ENCODE measurements at regions not wholly inside any gene's neighbourhood (a gene's known extent, or its start where the extent isn't known, plus 50 kb on each side); places are given as distances from the start of the nearest gene placed in this dataset.

DNA sequence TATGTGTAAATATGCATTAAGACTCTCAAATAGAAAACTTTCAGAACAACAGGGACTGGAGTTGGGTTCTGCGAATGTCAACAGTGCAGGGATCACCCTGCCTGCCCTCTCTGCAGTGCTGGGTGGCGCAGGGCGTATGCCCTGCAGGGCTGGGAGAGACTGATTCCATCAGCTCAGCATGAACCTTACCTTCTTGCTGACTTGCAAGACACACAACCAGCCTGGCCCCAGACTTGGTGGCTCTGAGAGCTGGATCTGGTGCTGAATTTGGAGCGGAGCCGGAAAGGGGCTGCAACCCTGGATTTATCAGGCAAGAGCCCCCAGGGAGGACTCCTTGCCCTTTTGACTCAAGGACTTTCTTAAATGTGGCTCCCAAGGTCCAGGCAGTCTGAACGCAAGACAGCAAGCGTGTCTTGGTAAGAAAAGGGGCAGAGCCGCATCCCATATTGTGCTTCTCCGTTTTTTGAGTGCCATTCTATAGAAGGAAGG is 376.0 kb upstream of the IRX2 start:
- DNase-seq, result no peak

DNA sequence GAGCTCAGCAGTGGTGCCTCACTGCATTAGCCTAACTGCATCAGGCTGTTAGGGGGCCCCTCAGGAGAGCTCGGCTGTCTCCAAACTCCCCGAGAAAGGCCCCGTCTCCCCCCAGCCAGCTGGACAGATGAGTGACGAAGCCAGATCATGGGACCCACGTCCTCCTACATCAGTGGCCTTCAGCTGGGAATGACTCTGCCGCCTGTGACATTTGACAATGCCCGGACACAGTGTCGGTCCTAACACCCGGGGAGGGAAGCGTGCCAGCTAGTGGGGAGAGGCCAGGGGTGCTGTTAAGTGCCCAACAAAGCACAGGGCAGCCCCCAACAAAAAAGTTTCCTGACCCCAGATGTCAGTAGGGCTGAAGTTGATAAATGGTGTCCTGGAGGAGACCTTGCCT is 375.2 kb upstream of the IRX2 start:
- DNase-seq, result no peak

DNA sequence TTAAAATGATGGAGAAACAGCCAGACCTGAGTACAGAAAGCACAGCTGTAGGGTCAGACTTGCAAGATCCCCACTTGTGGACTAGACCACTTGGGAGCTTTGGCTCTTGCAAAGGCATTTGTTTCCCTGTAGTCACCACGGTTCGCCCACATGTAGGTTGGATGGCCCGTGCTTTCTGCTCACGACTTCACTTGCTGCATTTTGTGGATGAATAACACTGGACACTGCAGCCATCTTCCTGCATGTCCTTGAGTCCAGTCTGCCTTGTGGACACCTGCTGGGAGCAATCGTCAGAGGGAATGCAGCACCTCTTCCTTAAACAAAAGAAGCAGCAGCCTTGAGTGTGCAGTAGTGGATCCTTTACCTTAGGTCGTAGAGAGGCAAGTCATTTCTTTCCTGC is 372.9 kb upstream of the IRX2 start:
- DNase-seq, result no peak

DNA sequence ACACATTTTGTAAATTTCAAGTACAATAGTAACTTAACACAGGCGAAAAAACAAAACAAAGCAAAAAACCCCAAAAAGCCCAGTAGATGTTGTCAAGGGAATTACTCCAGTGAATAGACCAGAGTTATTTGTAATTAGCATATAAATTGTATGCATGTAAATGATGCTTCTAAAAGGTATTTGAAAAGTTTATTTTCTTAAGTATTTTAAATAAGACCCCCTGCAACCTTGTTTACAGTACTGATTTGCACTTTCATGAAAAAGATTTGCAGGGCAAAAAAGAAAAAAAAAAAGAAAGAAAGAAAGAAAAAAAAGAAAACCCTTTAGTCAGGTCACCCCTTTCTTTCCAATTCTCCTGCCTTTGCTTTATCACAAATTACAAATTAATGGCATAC is 372.3 kb upstream of the IRX2 start:
- no peak for DNase-seq

DNA sequence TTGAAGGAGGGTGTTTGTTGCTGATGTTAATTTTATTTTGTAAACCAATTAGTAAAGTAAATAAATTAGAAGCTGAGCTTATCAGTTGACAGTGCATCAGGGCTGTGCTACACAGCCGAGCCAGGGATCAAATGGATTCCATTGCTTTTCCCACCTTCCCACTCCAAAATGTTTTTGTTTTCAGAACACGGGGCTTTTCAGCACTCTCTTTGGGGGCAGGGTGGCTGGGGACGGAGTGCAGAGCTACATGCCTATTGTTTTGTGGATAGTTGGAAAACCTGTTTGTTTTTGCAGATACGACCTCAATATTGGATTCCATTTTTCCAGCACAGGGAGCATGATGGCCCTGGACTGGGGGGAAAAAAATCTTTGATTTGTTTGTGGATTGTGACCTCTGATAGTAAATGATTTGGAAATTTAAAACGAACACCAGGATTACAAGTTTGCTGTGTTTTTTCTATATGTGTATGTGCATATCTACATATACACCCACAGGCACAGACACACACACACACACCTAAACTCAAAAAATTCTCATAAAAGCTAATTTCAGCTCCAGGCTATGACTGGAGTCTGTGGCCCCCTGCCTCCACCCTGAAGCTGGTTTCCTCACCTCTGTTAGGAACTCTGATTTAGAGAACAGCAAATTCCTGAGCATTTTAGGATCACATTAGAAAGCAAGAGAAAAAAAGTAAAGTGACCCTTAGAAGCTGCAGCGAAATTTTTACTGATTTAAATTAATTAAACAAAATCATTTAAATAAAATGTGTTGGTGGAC is 371.7 kb upstream of the IRX2 start:
- DNase-seq, result no peak

DNA sequence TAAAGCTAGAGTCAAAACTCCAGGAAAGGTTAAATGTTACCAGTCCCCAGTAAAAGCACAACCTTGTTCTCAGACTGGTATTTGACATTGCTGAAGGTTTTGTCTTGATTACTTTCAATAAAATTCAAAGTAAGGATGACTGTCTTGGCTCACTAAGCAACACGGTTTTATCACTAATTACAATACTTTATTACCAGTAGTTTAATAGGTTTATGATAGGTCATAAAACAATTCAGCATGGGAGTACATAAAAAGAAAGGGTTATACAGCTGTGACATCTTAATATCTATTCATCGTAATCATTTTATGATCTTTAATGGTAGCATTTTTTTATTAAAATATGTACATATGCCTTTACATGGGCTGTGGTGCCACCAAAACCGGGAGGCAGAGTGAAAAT is 370.7 kb upstream of the IRX2 start:
- no peak for DNase-seq

DNA sequence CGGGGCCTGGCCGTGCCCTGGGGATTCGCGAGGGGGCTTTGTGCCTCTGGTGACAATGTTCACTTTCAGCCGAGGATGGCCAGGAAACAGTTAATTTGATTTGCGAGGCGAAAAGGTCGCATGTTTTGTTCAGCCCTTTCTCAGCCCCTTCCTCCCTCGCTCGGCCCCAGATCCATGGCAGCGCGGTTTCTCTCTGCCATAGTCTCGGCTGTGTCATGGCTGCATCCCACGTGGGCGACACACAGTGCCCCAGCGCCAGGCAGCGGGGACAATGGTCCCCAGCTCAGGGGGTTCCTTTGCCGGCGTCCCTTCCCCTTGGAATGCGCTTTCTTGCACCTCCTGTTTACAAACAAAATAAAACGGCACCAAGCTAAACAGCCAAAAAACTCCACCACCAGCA is 370.3 kb upstream of the IRX2 start:
- no peak for DNase-seq

DNA sequence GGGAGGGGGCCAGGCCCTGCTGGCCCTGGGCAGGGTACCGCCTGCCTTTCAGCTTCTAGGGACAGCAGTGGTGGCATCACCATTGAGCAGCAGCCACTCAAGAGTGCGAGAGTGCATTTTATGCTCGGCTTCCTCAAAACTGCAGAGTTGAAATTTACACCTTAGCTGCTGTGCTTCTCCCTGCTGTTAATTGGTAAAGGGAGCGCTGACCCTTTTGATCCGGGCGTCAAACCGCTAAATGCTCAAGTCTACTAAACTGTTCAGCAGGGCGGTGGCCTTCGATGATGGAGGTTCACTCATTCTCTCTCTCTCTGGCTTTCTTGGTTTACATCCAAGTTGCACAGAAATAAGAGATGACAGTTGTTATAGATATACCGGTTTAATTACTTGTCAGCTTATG is 368.6 kb upstream of the IRX2 start:
- no peak for DNase-seq

DNA sequence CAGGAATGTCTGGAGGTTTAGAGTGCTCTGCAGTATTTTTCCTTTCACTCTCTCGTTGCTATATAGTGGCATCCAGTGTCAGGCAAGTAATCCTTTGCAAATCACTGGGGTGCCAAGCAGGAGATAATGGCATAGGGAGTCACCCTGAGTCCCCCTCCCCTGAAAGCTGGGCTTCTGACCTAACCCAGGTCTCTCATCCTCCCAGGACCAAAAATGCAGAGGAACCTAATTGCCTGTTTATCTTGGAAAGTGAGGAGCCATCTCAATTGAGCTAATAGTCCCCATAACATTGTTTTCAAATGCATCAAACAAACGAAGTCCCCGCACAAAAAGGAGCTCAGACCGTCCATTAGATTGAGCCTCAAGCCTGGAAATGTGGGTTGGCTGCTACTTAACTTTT is 368.0 kb upstream of the IRX2 start:
- no peak for DNase-seq

DNA sequence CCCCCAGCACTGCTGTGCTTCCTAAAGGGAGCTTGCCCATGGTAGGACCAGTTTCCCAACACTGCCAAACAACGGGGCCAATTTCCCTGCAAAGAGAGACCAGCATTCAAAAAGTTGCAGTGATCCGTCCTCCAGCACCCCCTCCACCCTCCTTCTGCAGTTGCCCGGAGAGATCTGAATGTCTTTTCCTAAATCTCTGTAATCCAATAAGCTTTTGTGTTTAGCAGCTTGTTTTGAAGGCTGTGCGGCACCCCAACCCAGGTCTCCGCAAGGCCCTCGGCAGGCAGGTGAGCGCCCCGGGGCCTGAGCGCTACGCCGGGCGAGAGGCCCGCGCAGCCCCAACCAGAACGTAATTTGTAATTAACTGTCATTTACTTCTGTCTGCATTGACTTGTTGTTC is 366.9 kb upstream of the IRX2 start:
- no peak for DNase-seq

DNA sequence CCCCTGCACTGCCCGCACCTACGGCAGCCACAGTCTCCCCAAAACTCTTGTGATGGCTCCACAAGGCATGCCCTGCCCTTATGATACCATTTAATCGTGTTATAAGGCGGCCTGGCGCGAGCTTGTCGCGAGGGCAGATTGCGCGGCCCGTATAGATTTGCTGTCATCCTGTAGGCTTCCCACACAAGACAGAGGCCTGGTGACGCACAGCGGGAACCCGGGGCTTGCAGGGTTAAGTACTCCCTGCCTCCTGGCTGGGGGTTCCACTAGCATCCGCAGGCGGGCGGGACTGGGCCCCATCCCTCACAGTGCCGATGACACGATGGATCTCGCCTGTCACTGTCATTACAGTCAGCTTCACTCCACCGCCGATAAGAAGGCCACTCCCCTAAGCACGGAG is 364.9 kb upstream of the IRX2 start:
- DNase-seq, result no peak

DNA sequence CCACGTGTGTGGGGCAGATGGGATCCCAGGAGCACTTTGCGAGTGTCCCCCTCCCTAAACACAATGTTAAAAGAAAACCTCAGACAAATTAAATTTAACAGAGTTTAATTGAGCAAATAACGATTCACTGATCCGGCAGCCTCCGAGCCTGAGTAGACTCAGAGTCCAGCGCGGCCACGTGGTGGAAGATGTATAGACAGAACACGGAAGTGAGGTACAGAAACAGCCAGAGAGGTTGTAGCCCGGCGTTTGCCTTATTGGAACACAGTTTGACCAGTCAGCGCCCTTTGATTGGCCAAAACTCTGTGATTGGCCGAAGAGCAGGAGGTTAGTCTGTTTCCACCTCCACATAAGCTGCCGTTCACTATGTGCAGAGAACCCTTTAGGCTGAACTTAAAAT is 363.0 kb upstream of the IRX2 start:
- no peak for DNase-seq

DNA sequence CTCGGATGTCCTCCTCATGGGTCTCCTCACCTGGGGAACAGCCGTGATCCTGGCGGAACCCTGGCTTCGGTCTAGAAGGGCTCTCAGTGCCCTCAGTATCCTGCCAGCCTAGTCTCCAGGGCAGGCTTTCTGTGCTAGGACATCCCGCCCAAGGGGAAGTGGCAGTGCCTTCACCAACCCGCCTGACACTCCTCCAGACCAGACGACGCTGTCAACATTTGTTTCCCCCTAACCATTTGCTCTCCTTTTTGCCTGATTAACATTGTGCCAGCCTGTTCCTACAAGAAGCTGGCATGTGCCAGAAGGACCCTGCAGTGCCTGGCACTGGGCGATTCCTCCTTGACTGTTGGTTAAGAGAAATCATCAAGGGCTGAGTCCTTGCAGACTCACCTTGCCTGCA is 358.9 kb upstream of the IRX2 start:
- no peak for DNase-seq

DNA sequence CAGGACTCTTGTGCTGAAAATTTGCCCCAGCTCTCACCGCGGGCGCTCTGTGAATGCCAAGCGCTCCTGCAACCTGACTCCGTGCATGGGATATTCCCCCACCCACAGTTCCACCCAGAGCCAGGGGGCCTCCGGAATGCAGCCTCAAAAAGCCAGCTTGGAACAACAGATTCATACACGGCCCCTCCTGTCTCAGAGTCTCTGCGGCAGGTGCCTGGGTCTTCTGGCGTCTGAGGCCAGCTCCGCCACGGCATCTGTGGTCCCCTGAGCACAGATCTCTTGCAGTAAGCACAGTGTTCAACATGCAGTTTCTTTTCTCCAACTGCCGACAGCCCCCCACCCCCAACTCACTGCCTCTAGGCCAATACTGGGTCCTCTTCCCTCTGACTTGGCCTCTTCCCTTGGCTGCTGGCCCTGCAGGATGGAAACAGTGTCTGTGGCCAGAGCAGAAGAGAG is 355.7 kb upstream of the IRX2 start:
- no peak for DNase-seq

DNA sequence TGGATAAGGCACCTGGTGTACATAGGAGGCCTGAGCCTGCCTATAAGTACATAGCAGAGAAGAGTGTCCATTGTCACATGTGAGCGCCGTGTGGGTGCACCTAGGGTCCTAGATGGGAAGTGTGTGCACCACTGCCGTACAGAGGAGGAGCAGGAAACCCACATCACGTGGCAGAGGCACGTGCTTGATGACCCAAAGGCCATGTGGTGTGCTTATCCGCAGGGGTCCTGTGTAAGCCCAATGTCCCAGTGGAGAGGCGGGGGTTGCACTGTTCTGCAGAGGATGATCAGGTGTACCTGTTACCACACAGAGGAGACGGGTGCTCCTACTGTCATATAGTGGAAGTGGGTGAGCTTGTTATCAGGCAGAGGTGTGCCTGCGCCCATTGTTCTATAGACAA is 354.1 kb upstream of the IRX2 start:
- no peak for DNase-seq

DNA sequence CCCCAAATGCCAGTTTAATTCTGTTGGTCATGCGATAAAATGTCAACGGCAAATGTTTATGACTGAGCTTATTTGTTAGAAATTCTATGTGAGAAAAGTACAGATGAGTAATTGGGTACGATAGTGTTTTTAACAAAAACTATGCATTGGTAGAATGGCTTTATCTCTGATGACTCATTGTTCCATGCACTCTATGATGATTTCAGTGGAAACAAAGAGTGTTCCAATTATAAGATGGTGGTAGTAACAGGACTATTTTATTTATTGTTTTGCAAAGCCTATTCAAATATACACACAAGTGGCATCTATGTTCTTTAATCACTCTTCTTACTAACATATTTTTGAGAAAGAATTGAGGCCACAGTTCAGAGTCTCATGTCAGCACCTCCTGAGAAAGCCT is 353.7 kb upstream of the IRX2 start:
- no peak for DNase-seq

DNA sequence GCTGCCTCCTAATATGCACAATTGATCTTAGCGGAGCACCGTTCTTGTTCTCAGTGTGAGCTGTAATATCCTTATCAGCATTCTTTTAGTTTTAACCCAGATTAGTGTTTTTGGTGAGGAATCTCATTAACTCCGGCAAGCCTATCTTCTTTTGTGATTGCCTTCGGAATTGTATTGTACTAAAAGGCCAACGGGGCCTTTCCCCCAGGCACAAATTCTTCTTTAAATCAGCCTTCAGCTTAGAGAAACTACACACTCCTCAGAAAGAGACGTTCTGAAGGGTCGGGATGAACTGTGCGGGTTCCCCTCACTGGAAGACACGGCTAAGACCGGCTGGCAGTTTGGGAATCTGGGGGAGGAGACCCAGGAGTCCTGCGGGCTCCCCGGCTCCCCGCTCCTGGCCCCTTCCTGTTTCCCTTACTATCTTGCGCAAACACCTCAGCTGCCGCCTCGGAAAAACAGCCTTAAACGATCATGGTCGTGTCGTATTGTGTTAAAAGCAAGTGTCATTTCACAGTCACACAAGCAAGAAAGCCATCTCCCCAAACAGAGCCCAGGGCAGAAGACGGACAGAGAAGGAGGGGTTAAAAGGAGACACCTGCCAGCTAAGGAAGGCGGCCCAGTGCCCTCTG is 353.1 kb upstream of the IRX2 start:
- no peak for DNase-seq

DNA sequence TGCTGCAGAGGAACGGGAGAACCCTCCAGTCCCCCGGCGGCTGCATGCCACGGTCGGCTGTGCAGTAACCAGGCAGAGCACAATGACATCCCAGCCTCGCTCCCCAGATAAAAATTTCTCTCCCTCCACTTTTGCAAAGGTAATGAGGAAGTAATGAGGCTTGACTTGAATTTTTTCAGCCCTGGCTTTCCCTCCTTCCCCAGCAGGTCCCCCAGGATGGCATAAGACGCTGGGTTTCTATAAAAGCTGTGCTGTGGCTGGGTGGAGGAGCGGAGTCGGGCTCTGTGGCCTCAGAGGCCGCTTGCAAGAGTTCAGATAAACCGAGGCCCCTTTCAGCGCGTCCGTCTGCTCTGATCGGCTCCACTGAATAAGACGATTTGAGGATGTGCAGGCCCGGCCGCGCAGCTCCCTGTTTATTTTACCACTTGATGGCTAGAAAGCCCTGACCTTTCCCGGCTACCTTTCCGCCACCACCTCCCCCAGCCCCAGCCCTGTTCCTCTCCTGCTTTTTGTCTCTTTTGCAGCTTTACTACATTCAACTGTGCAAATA is 351.9 kb upstream of the IRX2 start:
- no peak for DNase-seq

DNA sequence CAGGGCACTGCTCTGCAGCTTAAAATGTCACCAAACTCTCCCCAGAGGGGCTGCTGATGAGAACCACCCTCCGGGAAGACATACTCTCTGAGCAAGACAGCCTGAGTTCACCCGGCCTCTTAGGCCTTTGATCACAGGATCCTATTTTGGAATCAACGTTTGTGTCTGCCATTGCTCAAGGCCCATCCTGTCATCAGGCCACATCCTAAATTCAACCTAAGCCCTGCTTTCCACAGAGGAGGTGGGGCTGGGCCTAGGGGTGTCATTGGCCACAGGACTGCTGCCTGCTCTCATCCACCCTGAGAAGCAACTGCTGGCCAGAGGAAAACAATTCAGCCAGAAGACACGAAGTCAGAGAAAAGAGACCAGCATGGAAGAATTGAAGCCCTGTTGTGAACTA is 351.1 kb upstream of the IRX2 start:
- DNase-seq, result no peak

DNA sequence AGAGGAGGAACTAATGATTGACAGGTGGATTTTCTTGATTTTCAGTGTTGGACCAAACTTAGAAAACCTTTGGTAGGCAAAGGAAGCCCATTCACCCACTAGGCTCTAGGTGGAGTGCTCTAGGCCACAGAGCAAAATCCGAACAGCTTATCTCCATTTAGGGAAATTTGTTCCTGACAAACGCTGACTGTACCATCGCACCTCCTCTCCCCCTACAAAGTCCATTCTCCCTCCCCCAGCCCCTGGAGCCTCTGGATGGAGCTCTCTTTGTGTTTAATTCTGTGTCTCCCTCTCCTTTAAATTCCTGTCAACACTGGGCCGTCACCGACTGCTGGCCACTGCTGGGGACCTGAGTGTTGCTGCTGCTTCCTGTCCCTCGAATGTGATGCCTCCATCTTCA is 350.1 kb upstream of the IRX2 start:
- DNase-seq, result no peak

DNA sequence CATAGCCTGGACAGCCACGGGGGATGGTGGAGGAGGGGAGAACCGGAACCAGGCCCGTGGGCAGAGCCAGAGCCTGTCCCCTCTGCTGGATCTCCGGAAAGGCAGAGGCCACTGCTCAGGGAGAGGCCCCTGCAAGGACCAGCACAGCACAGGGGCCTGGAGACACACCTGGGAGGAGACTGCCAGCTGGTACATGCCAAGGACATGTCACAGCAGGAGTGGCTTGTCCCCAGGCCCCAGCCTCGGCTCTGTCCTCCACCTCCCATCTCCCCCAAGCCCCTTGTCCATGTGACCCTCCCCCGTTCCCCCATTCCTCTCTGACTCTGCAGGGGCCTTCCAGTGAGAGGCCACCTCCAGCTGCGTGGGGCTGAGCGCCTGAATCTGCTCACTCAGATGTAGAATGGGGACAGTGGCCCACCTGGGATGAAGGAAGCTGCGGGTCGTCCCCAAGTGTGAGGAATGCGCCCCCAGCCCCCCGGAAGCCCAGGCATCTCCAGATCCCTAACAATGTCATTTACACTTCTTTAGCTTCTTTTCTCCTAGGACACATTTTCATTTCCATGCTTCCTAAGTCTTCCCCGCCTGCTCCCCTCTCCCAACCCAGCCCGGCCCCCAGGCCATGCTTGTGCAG is 349.6 kb upstream of the IRX2 start:
- no peak for DNase-seq

DNA sequence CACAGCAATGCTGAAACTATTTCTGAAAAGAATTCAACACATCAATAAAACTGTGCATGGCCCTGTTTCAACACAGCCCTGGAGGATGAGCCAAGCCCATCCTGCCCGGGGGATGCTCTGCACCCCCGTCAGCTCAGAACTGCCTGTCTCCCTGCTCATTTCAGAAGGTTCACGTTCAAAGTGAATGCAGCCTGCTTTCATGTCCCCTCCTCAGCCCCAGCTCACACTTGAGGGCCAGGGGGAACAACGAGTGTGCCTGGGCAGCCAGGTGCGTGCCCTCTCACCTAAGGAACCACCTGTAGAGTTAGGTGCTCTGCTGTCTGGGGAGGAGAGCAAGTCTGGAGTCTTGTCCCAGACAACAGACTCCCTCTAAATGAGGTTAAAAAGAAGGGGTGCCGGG is 348.5 kb upstream of the IRX2 start:
- no peak for DNase-seq

DNA sequence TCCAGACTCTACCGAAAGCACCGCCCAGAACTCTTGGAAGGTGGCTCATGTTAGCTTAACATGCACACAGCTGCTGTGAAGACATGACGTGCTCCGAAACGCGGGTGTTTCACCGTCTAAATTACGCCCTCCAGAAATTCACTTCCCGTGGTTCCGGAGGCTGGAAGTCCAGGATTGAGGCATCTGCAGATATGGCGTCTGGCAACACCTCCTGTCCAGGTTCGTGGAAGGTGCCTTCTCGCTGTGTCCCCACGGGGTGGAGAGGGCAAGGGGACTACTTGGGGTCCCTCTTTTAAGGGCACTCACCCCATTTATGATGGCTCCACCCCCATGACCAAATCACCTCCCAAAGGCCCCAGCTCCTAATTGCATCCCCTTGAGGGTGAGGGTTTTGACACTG is 348.0 kb upstream of the IRX2 start:
- no peak for DNase-seq

DNA sequence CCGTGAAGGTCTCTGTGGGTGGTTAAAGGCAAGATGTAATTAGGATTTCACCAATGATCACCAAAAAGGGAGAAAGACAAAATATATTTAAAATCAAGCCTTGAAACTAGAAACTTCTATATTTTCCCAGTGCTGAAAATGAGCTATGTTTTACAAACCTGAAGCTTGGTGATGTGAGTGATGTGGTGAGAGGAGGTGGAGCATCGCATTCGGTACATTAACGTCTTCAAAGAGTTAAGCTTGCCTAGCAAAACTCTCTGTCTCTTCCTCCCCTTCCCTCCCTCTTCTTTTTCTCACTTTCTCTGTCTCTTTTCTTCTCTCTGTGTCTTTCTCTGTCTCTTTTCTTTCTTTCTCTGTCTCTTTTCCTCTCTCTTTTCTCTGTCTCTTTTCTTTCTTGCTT is 347.3 kb upstream of the IRX2 start:
- no peak for DNase-seq
